ENCODE measurements at regions not wholly inside any gene's neighbourhood (a gene's known extent, or its start where the extent isn't known, plus 50 kb on each side); places are given as distances from the start of the nearest gene placed in this dataset.

DNA sequence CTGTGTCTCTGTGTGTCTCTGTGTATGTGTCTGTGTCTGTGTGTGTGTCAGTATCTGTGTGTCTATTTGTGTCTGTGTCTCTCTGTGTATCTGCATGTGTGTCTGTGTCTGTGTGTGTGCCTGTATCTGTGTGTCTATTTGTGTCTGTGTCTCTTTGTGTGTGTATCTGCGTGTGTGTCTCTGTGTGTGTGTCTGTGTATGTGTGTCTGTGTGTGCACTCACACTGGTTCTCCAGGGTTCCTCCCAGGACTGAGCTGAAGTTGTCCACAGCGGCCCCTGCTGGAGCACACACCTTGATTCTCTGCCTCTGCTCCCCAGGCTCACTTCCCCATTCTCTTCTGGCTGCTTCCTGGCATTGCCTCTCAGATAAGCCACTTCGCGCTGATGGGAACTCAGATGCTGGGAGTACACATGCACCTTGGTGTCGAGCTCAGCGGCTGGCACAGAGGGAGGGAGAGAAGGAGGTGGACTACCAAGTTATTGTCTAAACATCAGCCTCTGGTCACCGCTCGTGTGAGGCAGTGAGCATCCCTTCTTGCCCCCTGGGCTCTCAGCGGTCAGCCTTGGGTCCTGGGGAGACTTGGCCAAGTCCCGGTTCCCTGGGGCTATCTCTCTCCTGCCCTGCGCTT lies 104.9 kb upstream of the NXT1 start:
- Histone ChIP-seq H3K36me3 (ENCODE audit: low read depth) (no peaks in the 10 kb centered on the region), H3K27ac (ENCODE audit: poor library complexity, severe bottlenecking) (no peak overlapping the region), H3K4me1 (ENCODE audit: insufficient read depth, poor library complexity, severe bottlenecking) (no peaks in the 10 kb centered on the region), H3K27me3 (ENCODE audit: insufficient read depth, poor library complexity, severe bottlenecking) (no peaks in the 10 kb centered on the region), H3K4me3 (ENCODE audit: severe bottlenecking) (no peak overlapping the region), H3K9me3 (ENCODE audit: severe bottlenecking) (no peaks in the 10 kb centered on the region)
- TF ChIP-seq, protein P1, sequence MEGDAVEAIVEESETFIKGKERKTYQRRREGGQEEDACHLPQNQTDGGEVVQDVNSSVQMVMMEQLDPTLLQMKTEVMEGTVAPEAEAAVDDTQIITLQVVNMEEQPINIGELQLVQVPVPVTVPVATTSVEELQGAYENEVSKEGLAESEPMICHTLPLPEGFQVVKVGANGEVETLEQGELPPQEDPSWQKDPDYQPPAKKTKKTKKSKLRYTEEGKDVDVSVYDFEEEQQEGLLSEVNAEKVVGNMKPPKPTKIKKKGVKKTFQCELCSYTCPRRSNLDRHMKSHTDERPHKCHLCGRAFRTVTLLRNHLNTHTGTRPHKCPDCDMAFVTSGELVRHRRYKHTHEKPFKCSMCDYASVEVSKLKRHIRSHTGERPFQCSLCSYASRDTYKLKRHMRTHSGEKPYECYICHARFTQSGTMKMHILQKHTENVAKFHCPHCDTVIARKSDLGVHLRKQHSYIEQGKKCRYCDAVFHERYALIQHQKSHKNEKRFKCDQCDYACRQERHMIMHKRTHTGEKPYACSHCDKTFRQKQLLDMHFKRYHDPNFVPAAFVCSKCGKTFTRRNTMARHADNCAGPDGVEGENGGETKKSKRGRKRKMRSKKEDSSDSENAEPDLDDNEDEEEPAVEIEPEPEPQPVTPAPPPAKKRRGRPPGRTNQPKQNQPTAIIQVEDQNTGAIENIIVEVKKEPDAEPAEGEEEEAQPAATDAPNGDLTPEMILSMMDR (IDR thresholded peaks at IDR 0.05; ENCODE audit: poor library complexity, severe bottlenecking): peak; percentile 34
- ATAC-seq (ENCODE audit: low read depth) (peak; percentile 65; the same call in 2 of the 3 replicates), DNase-seq (ENCODE audit: low spot score) (no peak)

GRCh38 chr20:23244916-23245552 lies 105.6 kb upstream of the NXT1 start:
- no peak overlapping the region for H3K4me3 ChIP-seq (ENCODE audit: severe bottlenecking)
- ATAC-seq (ENCODE audit: low read depth): 0 out of 3 replicates have a peak, but pooled peaks have one; percentile 23
- no peaks in the 10 kb centered on the region for H3K36me3 ChIP-seq (ENCODE audit: low read depth)
- DNase-seq (ENCODE audit: low spot score): no peak
- no peaks in the 10 kb centered on the region for H3K9me3 ChIP-seq (ENCODE audit: severe bottlenecking)
- no peaks in the 10 kb centered on the region for H3K27me3 ChIP-seq (ENCODE audit: insufficient read depth, poor library complexity, severe bottlenecking)
- H3K4me1 ChIP-seq (ENCODE audit: insufficient read depth, poor library complexity, severe bottlenecking): no peaks in the 10 kb centered on the region
- no peak overlapping the region for H3K27ac ChIP-seq (ENCODE audit: poor library complexity, severe bottlenecking)
- TF ChIP-seq, protein P1 (IDR thresholded peaks at IDR 0.05; ENCODE audit: poor library complexity, severe bottlenecking): no peak

GRCh38 chr20:23244156-23244915 lies 106.3 kb upstream of the NXT1 start:
- no peak for DNase-seq (ENCODE audit: low spot score)
- Histone ChIP-seq H3K4me1 (ENCODE audit: insufficient read depth, poor library complexity, severe bottlenecking) (no peaks in the 10 kb centered on the region), H3K9me3 (ENCODE audit: severe bottlenecking) (no peaks in the 10 kb centered on the region), H3K4me3 (ENCODE audit: severe bottlenecking) (no peak overlapping the region), H3K27ac (ENCODE audit: poor library complexity, severe bottlenecking) (no peak overlapping the region), H3K27me3 (ENCODE audit: insufficient read depth, poor library complexity, severe bottlenecking) (no peaks in the 10 kb centered on the region), H3K36me3 (ENCODE audit: low read depth) (no peaks in the 10 kb centered on the region)
- ATAC-seq (ENCODE audit: low read depth): no peak; the same call in 2 of the 3 replicates
- TF ChIP-seq, protein P1 (IDR thresholded peaks at IDR 0.05; ENCODE audit: poor library complexity, severe bottlenecking): no peak

DNA sequence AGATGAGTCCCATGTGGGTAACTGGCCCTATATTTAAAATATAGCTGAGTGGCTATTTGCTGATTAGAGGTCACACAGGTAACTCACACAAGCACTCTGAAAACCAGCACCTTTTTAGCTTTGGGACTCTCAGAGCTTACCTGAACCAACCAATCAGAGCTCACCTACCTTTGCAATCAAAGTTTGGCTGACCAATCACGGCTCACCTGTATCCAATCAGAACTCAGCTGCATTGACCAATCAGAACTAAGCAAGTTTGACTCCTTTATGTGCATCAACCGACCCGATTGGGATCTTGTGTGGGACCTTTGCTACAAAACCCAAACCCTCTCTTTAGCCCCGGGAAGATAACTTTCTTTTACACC lies 106.8 kb upstream of the NXT1 start:
- TF ChIP-seq, protein P1 (IDR thresholded peaks at IDR 0.05; ENCODE audit: poor library complexity, severe bottlenecking): no peak
- H3K9me3 ChIP-seq (ENCODE audit: severe bottlenecking): no peaks in the 10 kb centered on the region
- H3K27me3 ChIP-seq (ENCODE audit: insufficient read depth, poor library complexity, severe bottlenecking): no peaks in the 10 kb centered on the region
- no peak overlapping the region for H3K4me3 ChIP-seq (ENCODE audit: severe bottlenecking)
- no peaks in the 10 kb centered on the region for H3K4me1 ChIP-seq (ENCODE audit: insufficient read depth, poor library complexity, severe bottlenecking)
- DNase-seq (ENCODE audit: low spot score) (no peak), ATAC-seq (ENCODE audit: low read depth) (no peak)
- H3K36me3 ChIP-seq (ENCODE audit: low read depth): no peaks in the 10 kb centered on the region
- no peak overlapping the region for H3K27ac ChIP-seq (ENCODE audit: poor library complexity, severe bottlenecking)

Measured in RWPE2 (cell line).